H1 (cell line): ENCODE measurements at regions not wholly inside any gene's neighbourhood (a gene's known extent, or its start where the extent isn't known, plus 50 kb on each side); places are given as distances from the start of the nearest gene placed in this dataset.

Experiments used
- CTCF ChIA-PET: fragments of 300-600 bp; sonication (Branson Sonifier 250); formaldehyde crosslinking; loops from one replicate; lab custom pipeline; 2021; ENCODE audit not compliant: partially characterized antibody; lab: Charles Lee
- POLR2A ChIA-PET: fragments of 300-600 bp; sonication (Branson Sonifier 250); formaldehyde crosslinking; loops from one replicate; lab custom pipeline; 2021; ENCODE audit warnings: inconsistent platforms; ENCODE audit not compliant: partially characterized antibody; lab: Charles Lee
- DNase-seq, 2 experiments: peaks; one replicate each; pipeline versions ENCODE4 v3.0.0 to v3.0.0-alpha.2; 2010 to 2022; ENCODE audit warnings: low spot score in 2 of 2, low read depth in 1 of 2, mixed read lengths in 1 of 2
- FAIRE-seq: peaks from 2 replicates; lab custom pipeline; 2011; peaks lifted over from hg19 to GRCh38; lab: Jason Lieb, UNC
- H2AFZ ChIP-seq: 2 replicates; pipeline ENCODE4 v1.8.1; 2012; ENCODE audit warnings: low read length, inconsistent platforms
- H2AK5ac ChIP-seq: 2 replicates; pipeline ENCODE4 v1.6.1; 2013; ENCODE audit warnings: low read depth, low read length
- H2BK120ac ChIP-seq: replicated peaks from 2 replicates; pipeline ENCODE3; 2013; ENCODE audit warnings: low read depth, low read length, inconsistent platforms
- H2BK12ac ChIP-seq: 2 replicates; pipeline ENCODE4 v1.6.1; 2013; ENCODE audit warnings: low read depth, low read length
- H2BK15ac ChIP-seq: 2 replicates; pipeline ENCODE4 v1.6.1; 2013; ENCODE audit warnings: low read length
- H2BK20ac ChIP-seq: 2 replicates; pipeline ENCODE4 v1.6.1; 2013; ENCODE audit warnings: low read length
- H2BK5ac ChIP-seq: 2 replicates; pipeline ENCODE4 v1.6.1; 2013; ENCODE audit warnings: low read depth, low read length
- H3K14ac ChIP-seq: 2 replicates; pipeline ENCODE4 v1.6.1; 2013; ENCODE audit warnings: inconsistent platforms; ENCODE audit not compliant: insufficient read length
- H3K18ac ChIP-seq: 2 replicates; pipeline ENCODE4 v1.6.1; 2013; ENCODE audit warnings: low read length; ENCODE audit errors: extremely low read depth
- H3K23ac ChIP-seq: 2 replicates; pipeline ENCODE4 v1.6.1; 2013; ENCODE audit warnings: inconsistent platforms; ENCODE audit not compliant: insufficient read length
- H3K23me2 ChIP-seq: 2 replicates; pipeline ENCODE4 v1.6.1; 2013; ENCODE audit warnings: low read depth, low read length
- H3K27ac ChIP-seq: 2 replicates; pipeline ENCODE4 v1.6.1; 2011; ENCODE audit warnings: low read depth, low read length, inconsistent platforms
- H3K27me3 ChIP-seq, 4 experiments: replicated peaks in 1 of 4; 1 replicate in 1 of 4; 2 replicates in 3 of 4; pipeline versions ENCODE4 v1.6.1 to v1.8.1; 2011 to 2013; ENCODE audit warnings: low read length in 3 of 4, mild to moderate bottlenecking in 3 of 4, inconsistent platforms in 2 of 4, mixed read lengths in 2 of 4, moderate library complexity in 1 of 4; ENCODE audit not compliant: control insufficient read depth in 3 of 4, insufficient read depth in 3 of 4; ENCODE audit errors: extremely low read depth in 1 of 4
- H3K36me3 ChIP-seq, 4 experiments: 2 replicates each; pipeline versions ENCODE4 v1.6.1 to v1.8.1; 2011 to 2013; ENCODE audit warnings: mild to moderate bottlenecking in 4 of 4, low read length in 3 of 4, moderate library complexity in 2 of 4, control low read depth in 1 of 4, inconsistent platforms in 1 of 4; ENCODE audit not compliant: insufficient read depth in 4 of 4, control insufficient read depth in 2 of 4
- H3K4ac ChIP-seq: replicated peaks from 2 replicates; pipeline ENCODE3; 2013; ENCODE audit warnings: low read length, low read depth, mixed read lengths, inconsistent platforms; ENCODE audit not compliant: insufficient read length
- H3K4me1 ChIP-seq, 4 experiments: replicated peaks in 1 of 4; 1 replicate in 1 of 4; 2 replicates in 3 of 4; pipeline versions ENCODE4 v1.6.1 to v1.8.1; 2011 to 2013; ENCODE audit warnings: low read length in 3 of 4, inconsistent platforms in 2 of 4, mixed read lengths in 1 of 4; ENCODE audit not compliant: insufficient read depth in 4 of 4, control insufficient read depth in 3 of 4
- H3K4me2 ChIP-seq, 2 experiments: 2 replicates each; pipeline versions ENCODE4 v1.6.1 to v1.8.1; 2011 to 2013; ENCODE audit warnings: low read depth in 2 of 2, low read length in 2 of 2, control low read depth in 1 of 2, inconsistent platforms in 1 of 2, mild to moderate bottlenecking in 1 of 2; ENCODE audit not compliant: insufficient read depth in 1 of 2
- H3K4me3 ChIP-seq, 4 experiments: fragments of 200-600, 300-600 bp in 1 of 4; sonication (generic), shearing (Covaris generic), sonication (Bioruptor Twin) in 1 of 4; 2 replicates each; pipeline versions ENCODE4 v1.5.1 to v1.8.1; 2011 to 2016; ENCODE audit warnings: low read length in 4 of 4, low read depth in 3 of 4, control low read depth in 2 of 4, inconsistent platforms in 2 of 4, mild to moderate bottlenecking in 2 of 4, mixed read lengths in 1 of 4, moderate library complexity in 1 of 4; ENCODE audit not compliant: insufficient read depth in 2 of 4; ENCODE audit errors: extremely low read depth in 1 of 4
- H3K56ac ChIP-seq: replicated peaks from 2 replicates; pipeline ENCODE3; 2013; ENCODE audit warnings: low read depth, mild to moderate bottlenecking, mixed read lengths, low read length, inconsistent platforms; ENCODE audit not compliant: insufficient read length
- H3K79me1 ChIP-seq: 2 replicates; pipeline ENCODE4 v1.6.1; 2013; ENCODE audit warnings: low read depth, low read length, control low read depth
- H3K79me2 ChIP-seq, 2 experiments: 2 replicates each; pipeline versions ENCODE4 v1.6.1 to v1.8.1; 2012 to 2013; ENCODE audit warnings: low read length in 2 of 2, mild to moderate bottlenecking in 2 of 2, inconsistent platforms in 1 of 2; ENCODE audit not compliant: insufficient read depth in 2 of 2, control insufficient read depth in 1 of 2
- H3K9ac ChIP-seq, 4 experiments: replicated peaks in 1 of 4; 1 replicate in 1 of 4; 2 replicates in 3 of 4; pipeline versions ENCODE4 v1.6.1 to v1.8.1; 2011 to 2013; ENCODE audit warnings: low read depth in 3 of 4, low read length in 3 of 4, control low read depth in 2 of 4, mild to moderate bottlenecking in 2 of 4, moderate library complexity in 2 of 4, inconsistent platforms in 1 of 4; ENCODE audit errors: extremely low read depth in 1 of 4
- H3K9me3 ChIP-seq, 2 experiments: 2 replicates each; pipeline versions ENCODE4 v1.6.1 to v1.8.1; 2012 to 2013; ENCODE audit warnings: mild to moderate bottlenecking in 2 of 2, moderate library complexity in 2 of 2, control low read depth in 1 of 2, inconsistent platforms in 1 of 2, low read depth in 1 of 2, low read length in 1 of 2, mixed read lengths in 1 of 2; ENCODE audit not compliant: insufficient read depth in 2 of 2
- H4K20me1 ChIP-seq, 2 experiments: replicated peaks in 1 of 2; 2 replicates each; pipeline versions ENCODE3 to v1.8.1; 2011 to 2013; ENCODE audit warnings: inconsistent platforms in 2 of 2, low read length in 2 of 2, mild to moderate bottlenecking in 1 of 2; ENCODE audit not compliant: insufficient read depth in 2 of 2, control insufficient read depth in 1 of 2
- H4K5ac ChIP-seq: 2 replicates; pipeline ENCODE4 v1.6.1; 2013; ENCODE audit warnings: low read length, low read depth, mixed read lengths, inconsistent platforms; ENCODE audit not compliant: insufficient read length
- H4K8ac ChIP-seq: 2 replicates; pipeline ENCODE4 v1.8.0; 2013; ENCODE audit warnings: mild to moderate bottlenecking, moderate library complexity, low read length, inconsistent platforms; ENCODE audit not compliant: insufficient read depth; ENCODE audit errors: extremely low read depth
- H4K91ac ChIP-seq: replicated peaks from 2 replicates; pipeline ENCODE3; 2013; ENCODE audit warnings: low read length, mixed read lengths, inconsistent platforms; ENCODE audit not compliant: insufficient read length
- BACH1 ChIP-seq: IDR thresholded peaks from 2 replicates; pipeline ENCODE4 v1.6.1; 2012; ENCODE audit warnings: low read length, improper control_type of control experiment
- BCL11A ChIP-seq, 2 experiments: IDR thresholded peaks; one replicate each; pipeline ENCODE4 v1.6.1; 2011; ENCODE audit warnings: low read depth in 2 of 2, low read length in 2 of 2, mild to moderate bottlenecking in 2 of 2
- CEBPB ChIP-seq: IDR thresholded peaks from 2 replicates; pipeline ENCODE4 v1.6.1; 2012; ENCODE audit warnings: low read depth, low read length
- EGR1 ChIP-seq: IDR thresholded peaks from 2 replicates; pipeline ENCODE4 v1.6.1; 2011; ENCODE audit warnings: low read depth, low read length, borderline replicate concordance
- GABPA ChIP-seq: IDR thresholded peaks from 2 replicates; pipeline ENCODE4 v1.6.1; 2011; ENCODE audit warnings: mild to moderate bottlenecking, low read length, moderate library complexity, borderline replicate concordance; ENCODE audit not compliant: insufficient read depth
- HDAC2 ChIP-seq, 2 experiments: fragments of 300-600 bp in 1 of 2; sonication (generic) in 1 of 2; IDR thresholded peaks; 2 replicates each; pipeline ENCODE4 v1.6.1; 2011 to 2012; ENCODE audit warnings: low read depth in 2 of 2, low read length in 2 of 2, mild to moderate bottlenecking in 2 of 2, moderate library complexity in 2 of 2, borderline replicate concordance in 1 of 2, inconsistent platforms in 1 of 2
- POLR2A ChIP-seq, 2 experiments: IDR thresholded peaks; 1 replicate in 1 of 2; 2 replicates in 1 of 2; pipeline ENCODE4 v1.6.1; 2011; ENCODE audit warnings: low read depth in 2 of 2, low read length in 2 of 2, mild to moderate bottlenecking in 2 of 2; ENCODE audit errors: control extremely low read depth in 1 of 2
- POLR2AphosphoS5 ChIP-seq: IDR thresholded peaks from 2 replicates; pipeline ENCODE4 v1.6.1; 2011; ENCODE audit warnings: low read depth, low read length
- POU5F1 ChIP-seq: IDR thresholded peaks from 2 replicates; pipeline ENCODE4 v1.6.1; 2011; ENCODE audit warnings: low read depth, mild to moderate bottlenecking, low read length, moderate library complexity
- RFX5 ChIP-seq: IDR thresholded peaks from 2 replicates; pipeline ENCODE4 v1.6.1; 2011; ENCODE audit warnings: low read depth, low read length, improper control_type of control experiment, borderline replicate concordance
- RNF2 ChIP-seq: fragments of 200-900, 300-1000 bp; sonication (generic); IDR thresholded peaks from 2 replicates; pipeline ENCODE4 v1.7.1; 2016; ENCODE audit warnings: borderline replicate concordance, low read depth, mild to moderate bottlenecking, antibody characterized with exemption, low read length; ENCODE audit not compliant: poor library complexity, severe bottlenecking; ENCODE audit errors: missing control alignments
- TBP ChIP-seq: IDR thresholded peaks from 2 replicates; pipeline ENCODE4 v1.6.1; 2011; ENCODE audit warnings: low read depth, low read length, improper control_type of control experiment
- WGBS, 2 experiments: shearing (Covaris generic) in 1 of 2; methylation state at CpG; one replicate each; pipeline versions ENCODE4 v1.1.6 to v1.1.7; 2013 to 2015; ENCODE audit warnings: low lambda C conversion rate in 2 of 2, mixed read lengths in 2 of 2, inconsistent platforms in 1 of 2, low coverage in 1 of 2, missing lambda C conversion rate in 1 of 2; ENCODE audit not compliant: insufficient replicate concordance in 2 of 2, insufficient coverage in 1 of 2, insufficient read length in 1 of 2; ENCODE audit errors: extremely low coverage in 1 of 2, missing lambda C conversion rate in 1 of 2; 5-methylcytosine and 5-hydroxymethylcytosine counted together
- TF ChIP-seq, protein P1 (sequence below): IDR thresholded peaks from 2 replicates; pipeline ENCODE4 v1.6.1; 2011; ENCODE audit warnings: low read depth, mild to moderate bottlenecking, low read length; ENCODE audit not compliant: insufficient read depth
- TF ChIP-seq, protein P2 (sequence below): IDR thresholded peaks from 2 replicates; pipeline ENCODE4 v1.6.1; 2011; ENCODE audit warnings: low read length, improper control_type of control experiment

DNA sequence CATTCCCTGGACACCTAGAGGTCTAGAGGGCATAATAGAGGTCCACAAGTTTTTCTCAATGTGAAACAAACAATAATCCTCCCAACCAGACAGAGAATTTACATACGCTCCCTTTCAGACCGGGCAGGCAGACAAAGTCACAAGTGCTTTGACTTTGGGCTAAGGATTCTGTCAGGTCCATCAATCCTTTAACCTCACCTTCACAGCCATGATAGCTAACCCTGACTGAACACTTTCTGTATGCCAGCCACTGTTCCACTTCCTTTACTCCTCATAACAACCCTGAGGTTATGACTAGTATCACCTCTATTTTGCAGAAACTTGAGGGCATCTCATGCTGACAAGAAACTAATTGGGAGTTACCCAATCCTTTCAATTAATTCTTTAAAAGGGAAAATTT, 118.8 kb upstream of the AFF2 start:
- no peak overlapping the region for H3K27ac ChIP-seq
- no peak overlapping the region for H3K4ac ChIP-seq
- H3K79me1 ChIP-seq, result no peaks in the 10 kb centered on the region
- H3K14ac ChIP-seq, result no peak overlapping the region
- no peaks in the 10 kb centered on the region for H3K23me2 ChIP-seq
- no peak overlapping the region for H3K23ac ChIP-seq
- no peak overlapping the region for H3K9ac ChIP-seq
- H4K5ac ChIP-seq, result no peak overlapping the region
- H2BK5ac ChIP-seq, result no peak overlapping the region
- no peak overlapping the region for H3K4me3 ChIP-seq
- no peak overlapping the region for H2BK20ac ChIP-seq
- no peak overlapping the region for H4K91ac ChIP-seq
- no peaks in the 10 kb centered on the region for H4K20me1 ChIP-seq
- H4K8ac ChIP-seq, result no peak overlapping the region
- H3K36me3 ChIP-seq, result no peaks in the 10 kb centered on the region
- H3K9me3 ChIP-seq, result no peaks in the 10 kb centered on the region
- H2BK120ac ChIP-seq, result no peak overlapping the region
- H2AFZ ChIP-seq, result no peak overlapping the region
- H2AK5ac ChIP-seq, result no peak overlapping the region
- H3K27me3 ChIP-seq, result no peaks in the 10 kb centered on the region
- no peak overlapping the region for H2BK12ac ChIP-seq
- no peak overlapping the region for H3K56ac ChIP-seq
- H3K79me2 ChIP-seq, result no peaks in the 10 kb centered on the region
- no peak overlapping the region for H3K4me2 ChIP-seq
- ChIA-PET POLR2A (no interaction called here), CTCF (no interaction called here)
- H3K18ac ChIP-seq, result no peak overlapping the region
- FAIRE-seq (no peak), DNase-seq (no peak)
- peaks cover 0 to 3% (median 1%) of the 10 kb centered on the region in 4 experiments; a peak in 2 of 7 replicates for H3K4me1 ChIP-seq
- no peak overlapping the region for H2BK15ac ChIP-seq
- 82% methylated on average over 2 of the region's 2 CpGs; no CpG with 5 or more reads in 1 of the 2 experiments for WGBS, 2 experiments
- TF ChIP-seq BACH1, result no peak
- TF ChIP-seq TBP, result no peak
- TF ChIP-seq POU5F1, result no peak
- TF ChIP-seq, protein P1, sequence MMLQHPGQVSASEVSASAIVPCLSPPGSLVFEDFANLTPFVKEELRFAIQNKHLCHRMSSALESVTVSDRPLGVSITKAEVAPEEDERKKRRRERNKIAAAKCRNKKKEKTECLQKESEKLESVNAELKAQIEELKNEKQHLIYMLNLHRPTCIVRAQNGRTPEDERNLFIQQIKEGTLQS, result no peak
- no peak for TF ChIP-seq RFX5
- no peak for TF ChIP-seq POLR2AphosphoS5
- no peak for TF ChIP-seq GABPA
- no peak for TF ChIP-seq POLR2A (IDR thresholded peaks at IDR 0.05; ENCODE audit: control extremely low read depth in 1 of 2, low read depth in 2 of 2, low read length in 2 of 2)
- TF ChIP-seq EGR1, result no peak
- no peak for TF ChIP-seq HDAC2 (IDR thresholded peaks at IDR 0.05; ENCODE audit: borderline replicate concordance in 1 of 2, low read depth in 2 of 2, low read length in 2 of 2)
- TF ChIP-seq, protein P2, sequence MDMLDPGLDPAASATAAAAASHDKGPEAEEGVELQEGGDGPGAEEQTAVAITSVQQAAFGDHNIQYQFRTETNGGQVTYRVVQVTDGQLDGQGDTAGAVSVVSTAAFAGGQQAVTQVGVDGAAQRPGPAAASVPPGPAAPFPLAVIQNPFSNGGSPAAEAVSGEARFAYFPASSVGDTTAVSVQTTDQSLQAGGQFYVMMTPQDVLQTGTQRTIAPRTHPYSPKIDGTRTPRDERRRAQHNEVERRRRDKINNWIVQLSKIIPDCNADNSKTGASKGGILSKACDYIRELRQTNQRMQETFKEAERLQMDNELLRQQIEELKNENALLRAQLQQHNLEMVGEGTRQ, result no peak
- no peak for TF ChIP-seq RNF2
- no peak for TF ChIP-seq BCL11A (IDR thresholded peaks at IDR 0.05; ENCODE audit: low read depth in 2 of 2, low read length in 2 of 2)
- TF ChIP-seq CEBPB, result no peak
